ENCODE measurements at regions not wholly inside any gene's neighbourhood (a gene's known extent, or its start where the extent isn't known, plus 50 kb on each side); places are given as distances from the start of the nearest gene placed in this dataset.
A peak's percentile ranks its signal among the peaks of the same experiment; 100 is the strongest.

DNA sequence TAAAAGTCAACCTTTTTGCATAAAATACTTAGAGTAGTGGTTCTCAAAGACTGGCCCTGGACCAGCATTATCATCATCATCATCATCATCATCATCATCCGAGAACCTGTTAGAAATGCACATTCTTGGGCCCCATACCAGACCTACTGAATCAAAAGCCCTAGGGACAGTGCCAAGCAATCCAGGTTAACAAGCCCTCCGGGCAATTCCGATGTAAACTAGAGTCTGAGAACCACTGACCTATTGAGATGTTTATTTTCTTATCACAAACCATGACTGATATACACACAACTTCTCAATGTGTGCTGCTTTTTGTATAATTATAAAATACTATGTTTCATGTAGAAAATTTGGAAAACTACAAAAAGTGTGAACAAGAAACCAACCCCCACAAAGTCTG, 133.4 kb upstream of the GATB start:
- no peak for DNase-seq (ENCODE audit: low read depth)

- no peak for DNase-seq (ENCODE audit: low read depth)
Measured at GRCh38 chr4:151888367-151888866, 127.6 kb upstream of the GATB start.

DNA sequence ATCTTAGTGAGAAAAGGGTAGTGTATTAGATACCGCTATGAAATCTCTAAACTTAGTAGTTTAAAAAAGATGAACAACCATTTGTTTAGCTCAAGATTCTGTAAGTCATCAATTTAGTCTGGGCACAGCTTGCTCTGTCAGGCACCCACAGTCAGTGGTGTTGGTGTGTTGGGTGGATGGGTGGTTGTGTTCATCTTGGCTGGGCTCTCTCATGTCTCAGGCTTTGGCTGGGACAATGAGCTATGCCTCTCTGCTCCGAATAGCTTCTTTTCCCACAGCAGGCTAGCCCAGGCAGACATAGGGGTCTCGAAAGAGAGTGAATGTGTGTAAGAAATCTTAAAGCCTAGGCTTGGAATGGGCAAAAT, 127.0 kb upstream of the GATB start:
- DNase-seq (ENCODE audit: low read depth), result no peak

DNA sequence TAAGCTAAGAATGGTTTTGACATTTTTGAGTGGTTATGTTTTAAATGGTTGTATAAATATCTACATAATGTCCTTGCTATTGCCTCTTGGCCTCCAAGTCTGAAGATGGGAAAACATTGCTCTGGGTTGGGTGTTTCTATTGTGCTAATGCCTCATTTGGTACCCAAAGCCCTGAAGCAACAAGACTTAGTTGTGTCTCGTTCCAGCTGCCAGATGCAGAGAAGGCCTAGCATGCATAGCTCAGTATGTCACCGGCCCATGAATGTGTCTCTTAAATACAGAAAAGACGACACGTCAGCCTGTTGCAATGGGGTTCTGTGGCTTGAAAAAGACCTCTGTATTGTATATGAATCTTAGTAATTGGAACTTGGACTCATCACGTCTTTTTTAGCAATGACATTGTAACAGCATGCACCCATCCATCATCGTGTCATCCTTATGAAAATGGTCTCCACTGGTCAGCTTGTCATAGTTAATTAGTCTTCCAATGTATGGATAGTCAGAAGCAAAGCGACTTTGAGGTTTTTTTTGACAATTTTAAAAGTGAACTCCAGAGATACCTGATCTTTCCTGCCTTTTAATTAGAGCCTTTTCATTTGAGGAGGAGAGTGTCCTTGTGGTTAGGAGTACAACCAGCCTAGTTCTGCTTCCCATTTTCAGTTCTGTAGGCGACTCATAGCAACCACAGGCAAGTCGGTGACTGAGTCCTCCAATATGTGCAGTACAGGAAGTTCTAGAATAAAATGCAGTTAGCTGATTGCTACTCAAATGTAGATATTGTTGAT, 126.4 kb upstream of the GATB start:
- DNase-seq (ENCODE audit: low read depth), result peak; percentile 15

GRCh38 chr4:151885123-151885522, 124.3 kb upstream of the GATB start:
- DNase-seq (ENCODE audit: low read depth), result no peak

DNA sequence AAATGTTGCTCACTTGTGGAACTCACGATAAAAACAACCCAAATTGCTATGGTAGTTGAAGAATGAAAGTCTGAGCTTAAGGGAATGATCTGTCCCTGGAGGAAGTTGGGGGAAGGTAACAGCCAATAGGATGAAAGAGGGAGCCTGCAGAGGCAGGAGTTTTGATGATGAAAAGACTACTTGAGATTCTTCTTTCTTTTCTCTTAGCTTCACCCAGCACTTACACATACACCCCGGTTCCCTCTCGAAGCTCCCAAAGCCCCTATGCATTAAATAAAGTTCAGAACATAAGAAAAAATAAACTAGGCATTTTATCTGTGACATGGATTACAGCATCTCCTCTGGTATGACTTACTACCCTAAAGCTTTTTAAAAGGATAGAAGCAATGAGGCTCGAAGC, 122.9 kb upstream of the GATB start:
- no peak for DNase-seq (ENCODE audit: low read depth)

DNA sequence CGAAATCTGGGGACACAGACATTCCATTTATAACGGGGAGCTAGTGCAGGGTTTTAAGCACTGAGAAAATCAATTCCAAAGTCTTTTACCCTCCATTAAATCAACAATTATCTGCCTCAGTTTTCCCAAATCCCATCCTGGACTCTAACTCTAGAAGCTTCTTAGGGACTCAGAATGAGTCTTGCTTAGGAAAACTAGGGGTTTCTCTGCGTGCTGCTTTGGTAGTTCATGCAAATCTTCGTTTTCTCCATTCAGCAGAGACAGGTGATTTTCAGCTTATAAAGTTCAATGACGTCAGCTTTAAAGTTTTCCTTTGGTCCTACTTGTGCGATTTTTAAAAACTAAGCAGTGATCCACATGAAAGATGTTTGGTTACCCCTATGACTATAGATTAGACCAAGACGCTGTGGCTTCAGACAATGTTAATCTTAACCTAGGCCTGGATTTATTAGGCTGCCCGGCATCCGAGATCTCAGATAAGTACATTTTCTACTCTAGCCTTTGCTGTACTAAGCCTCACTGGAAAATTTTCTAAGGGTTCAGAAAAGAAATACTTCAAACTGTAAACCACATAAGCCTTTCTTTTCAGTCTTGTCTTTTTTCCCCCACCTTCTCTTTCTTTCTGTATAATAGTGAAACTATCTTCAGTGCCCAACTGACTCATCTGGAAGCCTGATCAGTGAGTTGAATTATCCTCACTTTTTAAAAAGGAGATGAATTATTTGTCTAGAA, 121.4 kb upstream of the GATB start:
- DNase-seq (ENCODE audit: low read depth), result no peak

GRCh38 chr4:151879705-151880445, 119.1 kb upstream of the GATB start:
- no peak for DNase-seq (ENCODE audit: low read depth)

DNA sequence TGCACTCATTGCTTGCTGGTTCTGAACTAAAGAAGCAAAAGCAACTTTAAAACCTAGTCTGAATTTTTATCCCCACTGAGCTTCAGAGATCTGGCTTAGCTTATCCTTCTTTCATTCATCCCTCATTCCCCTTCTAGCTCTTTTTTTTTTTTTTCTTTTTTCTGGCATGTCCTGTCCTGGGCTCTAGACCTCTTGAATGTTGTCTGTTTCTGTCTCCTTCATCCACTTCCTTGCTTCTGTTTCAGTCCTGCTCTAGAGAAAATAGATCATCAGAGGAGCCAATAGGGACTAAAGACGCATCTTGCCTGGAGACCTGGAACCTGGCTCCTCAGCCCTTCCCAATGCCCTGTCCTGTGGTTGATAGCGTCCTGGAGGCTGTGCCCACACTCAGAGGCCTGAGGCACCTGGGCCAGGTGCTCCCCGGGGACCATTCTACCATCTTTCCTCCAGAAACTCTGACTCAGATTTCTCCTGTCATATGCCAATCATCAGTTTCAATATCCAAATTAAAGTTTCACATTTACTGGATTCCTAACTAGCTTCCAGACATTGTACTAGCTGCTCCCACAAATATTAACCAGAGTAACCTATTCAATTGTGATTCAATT, 115.7 kb upstream of the GATB start:
- DNase-seq (ENCODE audit: low read depth), result peak; percentile 5

GRCh38 chr4:151874328-151874727, 113.5 kb upstream of the GATB start:
- no peak for DNase-seq (ENCODE audit: low read depth)

DNA sequence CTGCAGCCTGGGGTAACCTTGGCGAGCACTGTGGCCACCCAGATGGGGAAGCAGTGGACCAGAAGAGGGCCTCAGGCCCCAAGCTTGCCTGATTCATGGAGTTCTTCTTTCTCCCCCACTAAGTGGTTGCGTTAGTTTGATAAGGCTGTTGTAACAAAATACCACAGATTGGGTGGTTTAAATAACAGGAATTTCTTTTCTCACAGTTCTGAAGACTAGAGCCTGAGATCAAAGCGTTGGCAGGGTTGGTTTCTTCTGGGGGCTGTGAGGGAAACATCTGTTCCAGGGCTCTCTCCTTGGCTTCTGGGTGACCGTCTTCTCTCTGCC, 105.7 kb upstream of the GATB start:
- DNase-seq (ENCODE audit: low read depth), result no peak

DNA sequence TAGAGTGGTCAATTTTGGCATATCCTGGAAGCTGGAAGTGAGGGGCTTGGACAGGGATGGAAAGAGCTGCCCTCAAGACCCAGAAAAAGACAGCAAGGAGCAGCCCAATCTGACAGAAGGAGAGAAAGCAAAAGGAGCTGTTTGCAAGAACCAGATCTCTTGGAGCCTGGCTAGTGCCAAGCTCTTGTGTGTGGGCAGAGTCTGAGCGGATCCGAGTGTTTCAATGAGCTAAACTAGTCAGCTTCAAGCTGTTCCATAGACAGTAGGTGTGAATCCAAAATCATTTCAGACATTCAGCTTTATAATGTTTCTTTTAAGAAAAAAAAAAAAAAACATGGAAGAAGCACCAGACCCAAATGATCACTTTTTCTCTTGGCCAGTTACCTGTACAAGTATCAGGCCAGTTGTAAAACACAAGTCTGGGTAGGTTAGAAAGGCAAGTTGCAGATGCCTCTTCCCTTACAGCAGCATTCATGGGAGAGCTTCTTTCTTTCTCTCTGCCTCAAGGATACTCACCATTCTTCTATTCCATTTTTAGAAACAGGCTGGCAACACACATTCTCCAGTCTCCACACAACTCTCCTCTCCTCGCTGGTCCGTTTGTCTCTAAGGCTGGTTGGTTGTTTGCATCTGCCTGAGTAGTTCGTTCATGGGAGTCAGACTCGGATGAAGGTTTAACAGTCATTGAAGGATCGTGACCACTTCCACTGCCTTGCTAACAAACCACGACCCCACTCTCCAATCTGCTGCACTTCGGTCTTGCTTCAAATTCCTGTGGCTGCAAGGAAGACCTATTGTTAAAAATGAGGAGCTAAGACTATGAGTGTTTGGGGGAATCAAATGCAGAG, 105.2 kb upstream of the GATB start:
- DNase-seq (ENCODE audit: low read depth), result peak; percentile 40

- DNase-seq (ENCODE audit: low read depth), result no peak
Measured at GRCh38 chr4:151865312-151865711, 104.5 kb upstream of the GATB start.

- no peak for DNase-seq (ENCODE audit: low read depth)
Measured at GRCh38 chr4:151864068-151864467, 103.3 kb upstream of the GATB start.

- peak; percentile 9 for DNase-seq (ENCODE audit: low read depth)
Measured at GRCh38 chr4:151862766-151863165, 102.0 kb upstream of the GATB start.

DNA sequence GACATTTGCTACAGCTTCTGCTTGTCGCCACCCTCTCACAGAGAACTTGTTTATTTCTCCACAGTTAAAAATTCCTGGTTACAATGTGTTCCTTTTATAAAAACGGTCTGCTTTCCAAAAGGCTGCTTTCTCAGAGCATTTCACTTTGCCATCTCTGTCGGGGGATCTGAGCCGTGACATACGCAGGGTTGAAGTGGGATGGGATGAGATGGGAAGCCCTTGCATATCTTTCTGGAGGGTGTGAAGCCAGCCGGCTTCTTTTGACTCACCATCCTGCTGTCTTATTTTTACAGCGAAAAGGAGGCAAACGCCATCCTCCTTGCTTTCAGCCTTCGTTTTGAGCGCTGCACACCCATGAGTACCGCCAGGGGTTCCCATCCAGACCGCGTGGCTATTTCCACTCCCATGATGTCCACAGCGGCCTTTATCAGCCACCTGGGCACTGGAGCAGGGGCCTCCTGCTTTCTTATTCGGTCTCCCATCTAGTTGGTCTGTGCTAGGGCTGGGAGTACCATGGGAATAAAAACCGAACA, 99.8 kb upstream of the GATB start:
- no peak for DNase-seq (ENCODE audit: low read depth)

GRCh38 chr4:151859641-151860040, 98.8 kb upstream of the GATB start:
- no peak for DNase-seq (ENCODE audit: low read depth)

GRCh38 chr4:151858356-151858755, 97.5 kb upstream of the GATB start:
- no peak for DNase-seq (ENCODE audit: low read depth)

- DNase-seq (ENCODE audit: low read depth), result no peak
Measured at GRCh38 chr4:151857368-151857767, 96.6 kb upstream of the GATB start.

GRCh38 chr4:151855747-151856146, 94.9 kb upstream of the GATB start:
- no peak for DNase-seq (ENCODE audit: low read depth)

- DNase-seq (ENCODE audit: low read depth), result peak; percentile 47
Measured at GRCh38 chr4:151854731-151855130, 93.9 kb upstream of the GATB start.
